RPMI7951 (cell line): ENCODE measurements at regions not wholly inside any gene's neighbourhood (a gene's known extent, or its start where the extent isn't known, plus 50 kb on each side); places are given as distances from the start of the nearest gene placed in this dataset.
A peak's percentile ranks its signal among the peaks of the same experiment; 100 is the strongest.
"Not testable (repeated sequence)": the region's sequence is repeated elsewhere in the genome, so short reads cannot be mapped to it uniquely, and the experiment has no call there.

Experiments
- DNase-seq: peaks from one replicate; pipeline ENCODE4 v3.0.0-alpha.2; 2012; ENCODE audit warnings: low read depth

- no peak for DNase-seq
Observed at GRCh38 chr9:73344060-73344459, 192.4 kb downstream of the ANXA1 start.

GRCh38 chr9:73347123-73347522 lies 195.5 kb downstream of the ANXA1 start:
- DNase-seq = no peak

- no peak for DNase-seq
Observed at GRCh38 chr9:73347720-73348119, 196.1 kb downstream of the ANXA1 start.

GRCh38 chr9:73348471-73348870 lies 196.8 kb downstream of the ANXA1 start:
- DNase-seq = no peak

- no peak for DNase-seq
Observed at GRCh38 chr9:73349476-73349875, 197.8 kb downstream of the ANXA1 start.

- no peak for DNase-seq
Observed at GRCh38 chr9:73357607-73358006, 205.9 kb downstream of the ANXA1 start.

- peak; percentile 26 for DNase-seq
Observed at GRCh38 chr9:73370053-73370452, 218.4 kb downstream of the ANXA1 start.

GRCh38 chr9:73371801-73372200 lies 220.1 kb downstream of the ANXA1 start:
- no peak for DNase-seq

- no peak for DNase-seq
Observed at GRCh38 chr9:73380411-73380810, 228.7 kb downstream of the ANXA1 start.

GRCh38 chr9:73402081-73403028 lies 250.7 kb downstream of the ANXA1 start:
- DNase-seq = no peak

GRCh38 chr9:73411494-73411893 lies 259.8 kb downstream of the ANXA1 start:
- DNase-seq = no peak

GRCh38 chr9:73412874-73413273 lies 261.2 kb downstream of the ANXA1 start:
- no peak for DNase-seq

- DNase-seq = no peak
Observed at GRCh38 chr9:73423891-73424290, 272.2 kb downstream of the ANXA1 start.

GRCh38 chr9:73426269-73426668 lies 274.6 kb downstream of the ANXA1 start:
- DNase-seq = peak; percentile 1

GRCh38 chr9:73434826-73435225 lies 283.2 kb downstream of the ANXA1 start:
- no peak for DNase-seq

- peak; percentile 48 for DNase-seq
Observed at GRCh38 chr9:73437758-73438157, 286.1 kb downstream of the ANXA1 start.

- DNase-seq = not testable (repeated sequence)
Observed at GRCh38 chr9:73439839-73440238, 288.2 kb downstream of the ANXA1 start.

- DNase-seq = no peak
Observed at GRCh38 chr9:73441223-73441622, 289.6 kb downstream of the ANXA1 start.

GRCh38 chr9:73441890-73442818 lies 290.5 kb downstream of the ANXA1 start:
- DNase-seq = peak; percentile 11

GRCh38 chr9:73444821-73445220 lies 293.2 kb downstream of the ANXA1 start:
- DNase-seq = no peak

- DNase-seq = peak; percentile 37
Observed at GRCh38 chr9:73445384-73445783, 293.7 kb downstream of the ANXA1 start.

- no peak for DNase-seq
Observed at GRCh38 chr9:73446306-73446705, 294.6 kb downstream of the ANXA1 start.

- no peak for DNase-seq
Observed at GRCh38 chr9:73451003-73451402, 299.3 kb downstream of the ANXA1 start.
